GM12891 (cell line): ENCODE measurements at regions not wholly inside any gene's neighbourhood (a gene's known extent, or its start where the extent isn't known, plus 50 kb on each side); places are given as distances from the start of the nearest gene placed in this dataset.
"Not testable (repeated sequence)": the region's sequence is repeated elsewhere in the genome, so short reads cannot be mapped to it uniquely, and the experiment has no call there.

Experiments
- POLR2AphosphoS5 ChIP-seq: IDR thresholded peaks from 2 replicates; pipeline ENCODE4 v1.6.1; 2011; ENCODE audit warnings: low read depth, low read length, control low read depth
- TAF1 ChIP-seq: IDR thresholded peaks from 2 replicates; pipeline ENCODE4 v1.6.1; 2011; ENCODE audit warnings: low read depth, low read length, control low read depth

DNA sequence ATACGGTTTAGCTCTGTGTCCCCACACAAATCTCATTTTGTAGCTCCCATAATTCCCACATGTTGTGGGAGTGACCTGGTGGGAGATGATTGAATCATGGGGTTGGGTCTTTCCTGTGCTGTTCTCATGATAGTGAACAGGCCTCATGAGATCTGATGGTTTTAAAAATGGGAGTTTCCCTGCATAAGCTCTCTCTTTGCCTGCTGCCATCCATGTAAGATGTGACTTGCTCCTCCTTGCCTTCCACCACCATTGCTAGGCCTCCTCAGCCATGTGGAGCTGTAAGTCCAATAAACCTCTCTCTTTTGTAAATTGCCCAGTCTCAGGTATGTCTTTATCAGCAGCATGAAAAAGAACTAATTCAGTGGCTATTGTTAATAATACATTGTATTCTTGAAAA, 73.8 kb downstream of the GPR85 start:
- TF ChIP-seq TAF1, POLR2AphosphoS5: not testable (repeated sequence)
